SK-MEL-5 (cell line): ENCODE measurements at regions not wholly inside any gene's neighbourhood (a gene's known extent, or its start where the extent isn't known, plus 50 kb on each side); places are given as distances from the start of the nearest gene placed in this dataset.

Experiments used
- DNase-seq: peaks from one replicate; pipeline ENCODE4 v3.0.0-alpha.2; 2016; ENCODE audit warnings: low read depth, low spot score
- in situ Hi-C: cut with HindIII; loops from 2 replicates; pipeline ENCODE4 v1.10.0; 2016; ENCODE audit warnings: low sequenced_read_pairs, high pct_unique_total_duplicates, low pct_unique_long_range_greater_than_20kb

DNA sequence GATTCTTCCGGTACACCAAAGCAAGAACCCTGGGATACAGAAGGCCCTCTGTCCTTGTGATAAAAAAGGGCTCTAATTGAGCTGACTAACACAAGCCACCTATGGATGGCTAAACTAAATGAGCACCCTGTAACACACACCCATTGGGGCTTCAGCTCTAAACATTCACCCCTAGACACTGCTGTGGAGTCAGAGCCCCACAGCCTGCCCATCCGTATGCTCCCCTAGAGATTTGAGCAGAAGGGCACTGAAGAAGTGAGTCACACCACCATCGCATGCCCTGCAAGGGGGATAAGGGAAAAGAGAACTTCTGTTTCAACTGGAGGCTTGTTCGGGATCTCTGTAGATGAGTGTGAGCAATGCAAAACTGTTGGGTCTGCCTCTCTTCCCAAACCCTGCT is 545.2 kb downstream of the KCTD8 start:
- DNase-seq = peak; percentile 77
- in situ Hi-C loops = no loop called here

DNA sequence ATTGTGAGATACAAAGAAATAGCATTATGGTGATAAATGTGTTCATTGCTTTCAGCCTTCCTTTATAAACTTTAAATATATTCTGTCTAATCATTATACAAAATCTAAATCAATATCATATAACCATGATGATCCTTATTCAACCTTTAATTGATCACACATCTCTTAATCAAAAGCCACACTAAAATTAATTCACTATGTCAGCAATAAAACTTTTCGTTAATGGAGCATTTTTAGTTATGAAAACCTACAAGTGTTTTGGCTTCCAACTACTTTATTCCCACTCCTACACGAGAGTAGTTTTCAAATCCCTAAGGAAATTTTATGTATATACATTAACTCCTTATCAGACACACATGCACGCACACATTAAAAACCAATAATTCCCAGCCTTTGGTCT is 530.2 kb downstream of the KCTD8 start:
- no peak for DNase-seq
- in situ Hi-C loops = no loop called here

DNA sequence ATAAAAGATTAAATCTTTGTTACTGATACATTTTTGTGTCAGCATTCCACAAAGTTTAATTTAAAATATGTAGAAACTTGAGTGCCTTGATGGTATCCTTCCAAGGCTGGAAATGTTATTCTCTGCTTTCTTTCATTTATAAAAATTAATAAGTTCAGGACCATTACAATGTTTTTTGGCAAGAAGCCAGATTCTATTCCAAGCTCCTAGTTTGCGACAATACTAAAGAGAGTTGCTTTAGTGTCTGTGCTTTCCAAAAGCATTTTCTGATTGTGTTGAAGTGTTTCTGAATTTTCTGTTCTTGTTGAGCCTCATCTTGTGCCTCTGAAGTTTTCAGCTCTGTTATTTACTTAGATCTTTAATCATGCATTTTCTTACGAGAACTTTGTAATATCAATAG is 516.2 kb downstream of the KCTD8 start:
- in situ Hi-C loops = no loop called here
- no peak for DNase-seq

DNA sequence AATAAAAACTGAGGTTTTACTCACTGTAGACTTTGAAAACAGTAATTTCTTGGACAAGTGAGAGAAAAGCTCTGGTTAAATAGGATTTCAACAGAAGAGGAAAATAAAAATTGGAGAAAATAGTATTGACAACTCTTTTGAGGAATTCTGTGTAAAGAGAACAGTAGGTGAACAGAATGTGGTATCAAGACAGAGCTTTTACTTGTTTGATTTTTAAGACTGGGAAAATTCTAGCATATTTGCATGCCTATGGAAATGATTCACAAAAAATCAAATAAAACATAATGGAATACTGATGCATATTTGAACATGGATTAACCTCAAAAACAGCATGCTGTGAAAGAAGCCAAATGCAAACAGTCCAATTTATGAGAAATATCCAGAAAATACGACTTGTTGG is 504.6 kb downstream of the KCTD8 start:
- no peak for DNase-seq
- in situ Hi-C loops = no loop called here

DNA sequence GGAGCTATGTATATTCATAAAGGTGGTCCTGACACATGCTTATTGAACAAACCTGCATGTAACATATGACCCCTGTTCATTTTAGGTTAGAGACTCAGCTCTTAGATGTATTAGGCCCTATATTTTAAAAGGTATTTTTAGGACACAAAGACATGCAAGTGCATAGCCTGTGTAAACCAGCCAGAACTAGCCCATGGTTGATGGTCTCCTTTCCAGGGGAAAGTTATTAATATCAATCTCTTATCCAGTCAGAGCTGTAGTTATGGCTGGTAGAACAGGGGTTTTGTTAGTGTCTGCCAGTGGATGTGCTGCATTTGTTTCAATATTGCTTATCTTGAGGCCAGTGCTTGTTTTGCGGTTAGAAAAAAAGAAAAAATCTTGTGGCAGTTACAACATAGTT is 488.6 kb downstream of the KCTD8 start:
- in situ Hi-C loops = no loop called here
- DNase-seq = no peak

DNA sequence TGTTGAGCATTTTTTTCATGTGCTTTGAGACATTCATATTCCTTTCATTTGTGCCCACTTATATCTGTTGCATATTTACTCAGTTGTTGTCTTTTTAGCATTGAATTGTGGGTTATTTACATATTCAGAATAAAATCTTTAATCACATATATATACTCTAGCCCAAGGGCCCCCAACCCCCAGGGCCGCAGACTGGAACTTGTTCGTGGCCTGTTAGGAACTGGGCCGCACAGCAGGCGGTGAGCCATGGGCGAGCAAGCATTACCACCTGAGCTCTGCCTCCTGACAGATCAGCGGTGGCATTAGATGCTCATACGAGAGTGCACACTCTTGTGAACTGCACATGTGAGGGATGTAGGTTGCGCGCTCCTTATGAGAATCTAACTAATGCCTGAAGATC is 480.6 kb downstream of the KCTD8 start:
- no peak for DNase-seq
- in situ Hi-C loops = no loop called here

DNA sequence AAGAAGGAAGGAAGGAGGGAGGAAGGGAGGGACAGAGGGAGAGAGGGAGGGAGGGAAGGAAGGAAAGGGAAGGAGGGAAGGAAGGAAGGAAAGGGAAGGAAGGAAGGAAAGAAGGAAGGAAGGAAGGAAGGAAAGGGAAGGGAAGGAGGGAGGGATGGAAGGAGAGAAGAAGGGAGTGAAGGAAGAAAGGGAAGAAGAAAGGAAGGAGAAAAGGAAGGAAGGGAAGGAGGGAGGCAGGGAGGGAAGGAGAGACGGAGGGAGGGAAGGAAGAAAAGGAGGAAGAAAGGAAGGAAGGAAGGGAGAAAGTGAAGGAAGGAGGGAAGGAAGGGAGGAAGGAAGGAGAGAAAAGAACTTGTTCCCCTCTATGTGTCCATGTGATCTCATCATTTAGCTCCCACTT is 465.0 kb downstream of the KCTD8 start:
- no peak for DNase-seq

DNA sequence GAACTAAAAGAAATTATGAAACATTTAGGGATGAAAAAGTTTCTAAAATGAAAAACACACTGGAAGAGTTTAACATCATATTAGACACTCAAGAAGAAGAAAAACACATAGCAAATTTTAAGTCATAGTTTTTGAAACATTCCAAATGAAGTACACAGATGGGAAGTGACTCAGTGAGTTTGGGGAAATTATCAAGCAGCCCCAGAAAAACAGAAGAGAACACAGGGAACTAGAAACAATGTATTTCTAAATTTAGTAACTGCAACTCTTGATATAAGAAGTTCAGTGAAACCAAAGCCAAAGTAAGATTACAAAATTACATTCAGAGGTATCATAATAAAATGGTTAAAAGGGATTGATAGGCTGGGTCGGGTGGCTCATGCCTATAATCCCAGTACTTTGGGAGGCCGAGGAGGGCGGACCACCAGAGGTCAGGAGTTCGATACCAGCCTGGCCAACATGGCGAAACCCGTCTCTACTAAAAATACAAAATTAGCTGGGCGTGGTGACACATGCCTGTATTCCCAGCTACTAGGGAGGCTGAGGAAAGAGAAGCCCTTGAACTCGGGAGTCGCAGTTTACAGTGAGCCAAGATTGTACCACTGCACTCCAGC is 461.2 kb downstream of the KCTD8 start:
- no peak for DNase-seq

More for the DNA sequence above, 465.0 kb downstream of the KCTD8 start:
- in situ Hi-C loops = no loop called here

DNA sequence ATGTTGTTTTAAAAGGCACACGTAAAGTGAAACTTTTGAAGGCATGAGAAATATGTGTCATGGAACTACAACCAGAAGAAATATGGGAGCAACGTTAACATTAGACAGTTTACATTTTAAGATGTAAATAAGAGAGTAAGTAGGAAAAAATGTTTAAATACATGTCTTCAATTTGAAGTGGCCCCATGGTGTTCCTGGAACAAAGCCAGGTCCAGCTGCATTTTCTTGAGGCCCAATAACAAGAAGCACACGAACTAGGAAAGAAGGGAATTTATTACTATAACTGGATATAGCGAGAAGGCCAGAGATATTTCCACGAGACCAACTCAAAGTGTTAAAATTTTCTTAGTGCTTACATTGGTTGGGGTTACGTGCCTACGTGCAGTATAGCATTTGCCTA is 458.1 kb downstream of the KCTD8 start:
- in situ Hi-C loops = no loop called here
- DNase-seq = no peak

More for the DNA sequence above, 461.2 kb downstream of the KCTD8 start:
- in situ Hi-C loops = no loop called here

DNA sequence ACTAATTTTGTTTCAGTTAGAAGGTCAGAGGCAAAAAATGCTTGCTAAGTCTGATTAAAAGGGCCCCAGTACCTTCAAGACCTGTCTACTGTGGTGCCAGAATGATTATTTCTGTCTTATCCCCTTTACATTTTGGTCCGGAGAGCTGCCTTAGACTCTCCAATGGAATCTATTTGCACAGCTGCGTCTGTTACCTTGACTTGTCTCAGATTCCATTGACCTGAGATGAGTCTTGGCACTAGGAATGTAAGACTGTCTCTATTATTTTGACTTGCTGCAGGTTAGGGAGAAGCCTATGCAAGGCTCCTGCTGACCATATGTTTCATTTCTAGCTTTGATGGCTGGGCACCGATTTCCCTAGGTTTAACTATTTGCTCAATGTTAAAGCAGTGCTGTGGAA is 457.6 kb downstream of the KCTD8 start:
- in situ Hi-C loops = no loop called here
- no peak for DNase-seq

DNA sequence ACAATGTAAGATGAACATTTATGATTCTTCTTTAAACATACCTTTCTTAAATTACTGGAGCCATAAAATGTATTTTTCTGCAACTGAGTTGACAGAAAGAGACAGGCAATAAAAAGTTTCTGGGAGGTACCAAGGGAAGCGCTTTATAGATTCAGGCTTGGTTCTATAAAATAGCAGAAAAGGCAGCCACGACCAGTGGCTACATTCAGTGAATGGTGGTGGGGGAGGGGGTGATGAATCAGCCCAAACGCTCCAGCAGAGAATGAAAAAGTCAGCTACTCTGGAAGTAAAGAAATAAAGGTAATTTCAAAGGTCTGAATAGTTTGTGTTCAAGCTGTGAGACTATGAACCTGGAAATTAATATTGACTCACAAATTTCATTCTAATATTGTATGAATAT is 456.1 kb downstream of the KCTD8 start:
- DNase-seq = no peak
- in situ Hi-C loops = no loop called here

DNA sequence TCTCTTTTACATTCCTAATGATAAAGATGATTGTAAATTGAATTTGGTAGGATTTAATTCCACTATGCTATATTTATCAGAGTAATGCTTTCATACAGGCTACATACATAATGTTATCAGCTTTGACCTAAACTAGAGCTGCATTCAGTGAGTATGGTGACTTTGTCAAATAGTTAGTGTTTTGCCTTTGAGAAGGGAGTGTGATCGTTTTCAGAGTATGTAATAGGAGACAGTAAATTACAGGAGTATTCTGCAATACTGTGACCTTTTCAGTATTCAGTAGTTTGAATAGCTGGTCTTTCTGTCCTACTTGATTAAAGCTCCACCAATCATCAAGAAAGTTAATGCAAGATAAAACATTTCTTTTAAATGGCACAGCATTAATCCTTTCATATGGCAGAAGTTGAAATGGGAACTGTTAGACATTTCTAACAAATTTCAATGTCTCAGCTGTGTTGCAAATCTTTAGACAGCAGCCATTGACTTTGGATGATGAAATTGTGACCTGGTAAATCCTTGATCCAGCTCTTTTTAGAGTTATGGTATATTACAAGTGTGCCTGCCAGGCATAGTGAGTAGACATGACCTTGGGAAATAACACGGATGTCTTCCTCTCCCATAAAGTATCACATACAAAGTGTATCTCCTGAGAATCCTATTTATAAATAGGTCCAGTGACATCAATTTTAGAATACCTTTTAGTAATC is 455.3 kb downstream of the KCTD8 start:
- DNase-seq = no peak
- in situ Hi-C loops = no loop called here

DNA sequence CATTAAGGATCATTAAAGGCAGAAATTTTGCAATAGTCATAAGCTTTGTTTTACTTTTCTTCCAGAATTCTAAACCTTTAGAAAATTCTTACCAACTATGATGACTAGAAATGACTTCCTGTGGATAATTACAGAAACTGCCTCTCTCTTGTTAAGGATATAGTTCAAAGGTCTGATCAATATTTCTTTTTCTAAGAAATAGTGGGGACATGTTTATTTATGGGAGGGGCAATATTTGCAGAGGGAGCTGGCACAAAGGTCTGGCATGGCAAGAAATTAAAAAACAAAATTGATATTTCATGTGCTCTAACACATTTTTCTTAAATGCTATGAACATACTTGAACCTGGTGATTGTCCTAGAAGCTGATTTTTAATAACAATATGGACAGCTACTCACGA is 448.9 kb downstream of the KCTD8 start:
- DNase-seq = no peak
- in situ Hi-C loops = no loop called here

DNA sequence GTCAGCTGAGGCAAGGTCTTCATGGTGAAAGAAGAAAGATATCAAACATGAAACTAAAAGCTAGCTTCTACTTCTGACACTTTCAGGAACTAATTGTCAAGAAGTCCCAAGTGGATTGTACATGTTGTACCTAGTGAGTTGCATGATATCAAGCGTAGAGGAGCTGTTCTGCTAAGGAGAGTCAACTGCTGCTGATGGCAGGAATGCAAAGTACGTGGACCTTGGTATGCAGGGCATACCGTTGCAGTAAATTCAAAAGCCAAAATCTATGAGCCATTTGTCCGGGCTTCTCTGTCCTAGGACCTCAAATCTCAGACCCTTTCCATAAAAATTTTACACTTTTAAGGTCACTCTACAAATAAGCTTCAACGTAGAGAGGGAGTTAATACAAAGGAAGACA is 446.2 kb downstream of the KCTD8 start:
- in situ Hi-C loops = no loop called here
- no peak for DNase-seq

DNA sequence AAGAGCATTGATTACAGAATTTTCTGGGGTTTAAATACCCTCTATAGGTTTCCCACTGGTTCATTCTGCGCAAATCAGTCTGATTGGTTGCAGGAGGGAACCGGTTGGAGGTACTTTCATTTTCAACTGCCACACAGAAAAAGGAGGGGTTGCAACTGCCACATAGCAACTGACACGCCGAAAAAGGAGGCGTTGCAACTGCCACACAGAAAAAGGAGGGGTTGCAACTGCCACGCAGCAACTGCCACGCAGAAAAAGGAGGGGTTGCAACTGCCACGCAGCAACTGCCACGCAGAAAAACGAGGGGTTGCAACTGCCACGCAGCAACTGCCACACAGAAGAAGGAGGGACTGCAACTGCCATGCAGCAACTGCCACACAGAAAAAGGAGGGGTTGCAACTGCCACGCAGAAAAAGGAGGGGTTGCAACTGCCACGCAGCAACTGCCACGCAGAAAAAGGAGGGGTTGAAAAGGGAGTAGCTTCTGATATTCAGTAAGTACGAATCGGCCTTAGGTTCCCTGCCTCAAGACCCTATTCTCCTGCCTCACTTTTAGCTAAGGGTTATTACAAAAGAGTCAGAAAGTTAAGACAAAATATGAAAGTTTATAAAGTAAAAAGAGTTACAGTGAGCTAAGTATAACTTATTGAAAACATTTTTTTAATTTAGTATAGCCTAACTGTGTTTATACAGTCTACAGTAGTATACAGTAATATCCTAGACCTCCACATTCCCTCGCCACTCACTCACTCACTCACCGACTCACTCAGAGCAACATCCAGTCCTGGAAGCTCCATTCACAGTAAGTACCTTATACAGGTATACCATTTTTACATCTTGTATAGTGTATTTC is 431.8 kb downstream of the KCTD8 start:
- DNase-seq = peak; percentile 84
- in situ Hi-C loops = no loop called here

DNA sequence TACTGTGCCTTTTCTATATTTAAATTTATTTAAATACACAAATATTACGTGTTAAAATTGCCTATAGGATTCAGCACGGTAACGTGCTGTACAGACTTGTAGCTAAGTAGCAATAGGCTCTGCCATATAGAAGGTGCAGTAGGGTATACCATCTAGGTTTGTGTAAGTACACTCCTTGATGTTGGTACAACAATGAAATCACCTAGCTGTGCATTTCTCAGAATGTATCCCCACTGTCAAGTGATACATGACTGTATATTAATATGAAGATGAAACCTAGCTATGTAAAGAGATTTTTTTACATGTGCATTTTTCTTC is 431.2 kb downstream of the KCTD8 start:
- no peak for DNase-seq
- in situ Hi-C loops = no loop called here

DNA sequence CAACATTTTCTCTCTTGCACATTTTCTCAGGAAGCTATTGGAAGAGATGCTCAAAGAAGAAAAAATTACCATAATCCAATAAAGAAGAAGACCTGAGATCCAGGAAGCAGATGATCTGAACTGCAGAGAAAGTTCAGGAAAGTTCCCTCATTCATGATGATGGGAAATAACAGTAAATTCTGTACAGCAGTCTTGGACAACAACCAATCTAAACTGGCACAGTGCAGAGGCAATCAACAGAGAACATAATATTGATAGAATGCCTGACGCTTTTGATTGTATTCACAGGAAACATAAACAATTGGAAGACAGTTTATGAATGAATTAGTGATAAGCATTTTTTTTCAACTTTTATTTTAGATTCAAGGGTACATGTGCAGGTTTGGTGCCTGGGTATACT is 428.9 kb downstream of the KCTD8 start:
- DNase-seq = no peak
- in situ Hi-C loops = no loop called here

DNA sequence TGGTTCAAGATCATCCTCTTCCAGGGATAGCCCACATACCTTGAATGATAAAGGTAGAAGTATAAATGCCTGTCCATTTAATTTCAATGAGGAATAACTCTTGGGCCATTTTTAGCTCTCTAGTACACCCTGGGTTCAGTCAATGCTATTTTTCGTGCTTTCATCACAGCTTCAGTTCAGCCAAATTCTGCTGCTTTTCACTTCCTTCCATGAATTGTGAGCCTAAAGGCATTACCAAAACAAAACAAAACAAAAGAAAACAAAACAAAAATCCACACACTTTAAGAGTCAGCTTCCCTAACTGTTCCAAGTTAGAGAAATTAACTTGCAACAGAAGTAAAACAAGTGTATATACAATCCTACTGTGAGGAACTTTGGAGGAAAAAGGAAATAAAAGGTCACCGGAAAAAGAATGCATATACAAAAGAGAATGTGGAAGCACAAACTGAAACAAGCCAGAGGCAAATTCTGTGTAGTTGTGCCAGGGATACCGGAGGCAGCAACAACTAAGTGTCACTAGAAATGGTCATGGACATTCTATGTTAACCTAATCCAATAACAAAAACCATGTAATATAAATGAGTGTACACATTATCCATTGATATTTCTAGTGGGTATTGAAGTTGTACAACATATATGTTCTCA is 423.1 kb downstream of the KCTD8 start:
- in situ Hi-C loops = no loop called here
- DNase-seq = no peak
